Stimulated activated CD8-positive, alpha-beta memory T cell treated with anti-CD3 and anti-CD28 coated beads, Interleukin-4, amount 100 ng/mL, for 24 hours (primary cell): ENCODE measurements at regions not wholly inside any gene's neighbourhood (a gene's known extent, or its start where the extent isn't known, plus 50 kb on each side); places are given as distances from the start of the nearest gene placed in this dataset.

Experiments used
- DNase-seq: peaks from one replicate; pipeline ENCODE4 v3.0.0-alpha.2; 2020; ENCODE audit warnings: low read depth

DNA sequence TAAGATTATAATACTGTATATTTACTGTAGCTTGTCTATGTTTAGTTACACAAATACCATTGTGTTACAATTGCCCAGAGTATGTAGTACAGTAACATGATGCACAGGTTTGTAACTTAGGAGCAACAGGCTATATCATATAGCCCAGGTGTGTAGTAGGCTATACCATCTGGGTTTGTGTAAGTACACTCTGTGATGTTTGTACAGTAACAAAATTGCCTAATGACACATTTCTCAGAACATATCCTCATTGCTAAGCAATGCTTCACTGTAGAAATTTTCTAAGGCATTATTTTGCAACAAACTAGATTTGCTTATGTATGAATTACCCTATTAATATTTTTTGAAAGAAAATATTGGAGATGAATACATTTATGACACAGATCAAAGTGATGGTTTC, 1390.9 kb downstream of the C4orf33 start:
- DNase-seq = no peak

GRCh38 chr4:130510661-130511060, 1414.7 kb downstream of the C4orf33 start:
- DNase-seq = no peak

- no peak for DNase-seq
Measured at GRCh38 chr4:130511776-130512175, 1415.8 kb downstream of the C4orf33 start.

DNA sequence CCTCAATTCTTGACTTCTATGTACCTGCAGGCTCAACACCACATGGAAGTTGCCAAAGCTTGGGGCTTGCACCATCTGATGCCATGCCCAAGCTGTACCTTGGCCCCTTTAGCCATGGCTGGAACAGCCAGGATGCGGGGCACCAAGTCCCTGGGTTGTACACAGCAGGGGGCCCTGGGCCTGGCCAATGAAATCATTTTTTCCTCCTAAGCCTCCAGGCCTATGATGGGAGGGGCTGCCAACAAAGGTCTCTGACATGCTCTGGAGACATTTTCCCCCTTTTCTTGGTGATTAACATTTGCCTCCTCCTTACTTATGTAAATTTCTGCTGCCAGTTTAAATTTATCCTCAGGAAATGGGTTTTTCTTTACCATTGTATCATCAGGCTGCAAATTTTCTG, 1428.1 kb downstream of the C4orf33 start:
- DNase-seq = no peak

- DNase-seq = no peak
Measured at GRCh38 chr4:130530505-130530904, 1434.6 kb downstream of the C4orf33 start.

DNA sequence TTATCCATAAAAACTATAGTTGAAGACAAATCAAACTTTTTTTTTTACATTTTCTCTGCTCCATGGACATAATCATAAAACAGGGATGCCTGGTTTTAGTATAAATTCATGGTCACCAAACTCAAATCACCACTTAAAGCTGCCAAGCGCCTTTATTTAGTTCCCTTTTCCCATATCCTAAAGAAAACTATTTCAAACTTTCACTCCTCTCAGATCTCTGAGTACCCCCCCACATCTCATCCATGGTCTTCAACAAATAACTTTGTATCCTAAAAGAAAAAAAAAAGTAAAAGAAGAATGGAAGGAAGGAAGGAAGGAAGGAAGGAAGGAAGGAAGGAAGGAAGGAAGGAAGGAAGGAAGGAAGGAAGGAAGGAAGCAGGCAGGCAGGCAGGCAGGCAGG, 1438.7 kb downstream of the C4orf33 start:
- no peak for DNase-seq

DNA sequence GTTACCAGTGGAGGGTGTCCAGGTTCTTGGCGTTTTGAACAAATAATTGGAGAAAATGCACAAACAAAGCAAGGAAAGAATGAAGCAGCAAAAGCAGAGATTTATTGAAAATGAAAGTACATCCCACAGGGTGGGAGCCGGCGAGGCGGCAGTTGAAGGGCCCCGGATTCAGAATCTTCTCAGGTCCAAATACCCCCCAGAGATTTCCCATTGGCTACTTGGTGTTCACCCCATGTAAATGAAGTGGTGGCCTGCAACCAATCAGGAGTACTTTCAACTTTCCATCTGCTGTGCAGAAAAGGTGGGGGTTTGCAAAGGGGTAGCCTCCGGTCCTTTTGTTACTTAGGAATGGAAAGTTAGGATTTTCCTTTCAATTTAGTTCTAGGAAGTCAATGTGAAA, 1447.0 kb downstream of the C4orf33 start:
- no peak for DNase-seq

DNA sequence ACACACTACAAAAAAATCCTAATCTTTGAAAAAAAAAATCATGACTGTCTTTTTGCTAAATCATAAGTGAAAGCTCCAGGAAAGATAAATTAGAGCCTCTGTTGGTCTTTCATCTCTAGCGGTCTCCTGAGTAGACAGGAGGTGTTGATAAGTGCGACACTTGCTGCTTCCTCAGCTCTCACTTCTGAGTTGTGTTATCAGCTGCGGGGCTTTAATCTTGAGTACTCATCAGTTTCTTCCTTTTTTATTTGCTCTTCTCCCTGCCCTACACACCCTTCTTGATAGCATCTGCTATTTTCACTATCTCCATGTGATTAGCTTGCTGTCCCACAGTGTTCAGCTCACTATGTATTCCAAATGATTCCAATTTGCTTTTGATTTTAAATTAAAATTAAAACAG, 1449.2 kb downstream of the C4orf33 start:
- no peak for DNase-seq

GRCh38 chr4:130545596-130545995, 1449.6 kb downstream of the C4orf33 start:
- no peak for DNase-seq

GRCh38 chr4:130559268-130559667, 1463.3 kb downstream of the C4orf33 start:
- no peak for DNase-seq

DNA sequence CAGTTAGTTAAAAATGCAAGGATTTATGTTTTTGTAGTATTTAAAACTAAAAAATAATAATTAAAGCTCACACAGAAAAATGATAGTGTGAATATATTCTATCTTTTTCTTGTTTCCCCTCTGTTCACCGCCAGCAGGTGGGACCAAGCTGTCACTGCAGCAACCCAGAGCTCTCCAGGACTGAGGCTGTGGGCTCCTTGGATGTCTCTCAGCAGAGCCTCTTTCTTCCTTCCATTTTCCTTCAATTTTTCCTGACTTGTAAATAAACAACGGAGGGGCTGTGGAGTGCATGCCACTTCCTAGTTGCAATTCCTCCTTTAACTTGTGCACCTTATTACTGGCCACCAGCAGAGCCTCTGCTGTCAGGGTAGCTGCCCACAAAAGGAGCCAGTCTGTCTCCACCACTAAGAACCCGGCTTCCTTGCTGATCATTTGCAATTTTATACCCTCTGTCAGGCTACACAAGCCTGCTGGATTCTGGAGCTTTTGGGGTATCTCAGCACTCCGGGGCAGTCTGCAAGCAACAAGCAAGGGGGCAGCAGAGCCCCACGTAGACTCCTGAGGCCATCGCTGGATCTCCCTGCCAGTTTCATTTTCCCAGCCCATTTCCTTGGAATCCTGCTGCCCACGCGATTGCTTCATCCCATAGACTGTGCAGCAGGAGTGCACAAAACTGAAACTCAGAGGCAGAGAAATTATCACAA, 1467.4 kb downstream of the C4orf33 start:
- no peak for DNase-seq

GRCh38 chr4:130563889-130564418, 1468.0 kb downstream of the C4orf33 start:
- DNase-seq = no peak

DNA sequence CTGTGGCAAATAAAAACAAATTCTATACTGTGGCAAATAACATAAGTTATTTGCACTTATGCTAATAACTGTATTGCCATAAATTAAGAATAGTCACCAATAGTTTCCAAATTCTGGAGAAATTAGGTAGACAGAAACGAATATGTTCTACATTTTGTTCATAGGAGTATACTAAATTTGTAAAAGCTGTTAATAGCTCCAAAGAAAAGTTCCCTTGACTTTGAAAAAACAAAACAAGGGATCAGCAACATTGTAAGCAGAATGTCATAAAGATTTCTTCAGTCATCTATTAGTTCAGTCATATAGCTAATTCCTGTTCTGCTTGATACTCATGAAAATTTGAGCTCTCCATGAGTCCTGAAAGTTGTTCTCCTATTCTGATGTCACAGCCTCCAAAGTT, 1472.8 kb downstream of the C4orf33 start:
- no peak for DNase-seq

- DNase-seq = no peak
Measured at GRCh38 chr4:130573742-130574141, 1477.8 kb downstream of the C4orf33 start.

DNA sequence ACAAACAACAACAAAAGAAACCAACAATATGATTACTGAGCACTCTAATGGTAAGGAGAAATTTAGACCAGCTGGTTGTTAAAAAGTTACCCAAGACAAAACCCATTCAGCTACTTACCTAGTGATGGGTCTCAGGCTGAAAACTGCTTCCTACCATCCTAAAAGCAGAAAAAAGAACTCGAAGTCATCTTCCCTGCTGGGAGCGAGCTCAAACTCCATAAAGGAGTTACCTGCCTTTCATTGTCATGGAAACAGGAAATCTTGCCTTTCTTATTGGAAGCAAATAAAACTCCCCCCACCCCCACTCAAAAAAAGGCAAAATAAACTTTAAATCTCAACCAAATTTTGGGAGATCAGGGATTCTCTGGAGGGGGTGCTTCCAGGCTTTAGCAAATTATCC, 1478.3 kb downstream of the C4orf33 start:
- no peak for DNase-seq

- DNase-seq = no peak
Measured at GRCh38 chr4:130576218-130576617, 1480.3 kb downstream of the C4orf33 start.

DNA sequence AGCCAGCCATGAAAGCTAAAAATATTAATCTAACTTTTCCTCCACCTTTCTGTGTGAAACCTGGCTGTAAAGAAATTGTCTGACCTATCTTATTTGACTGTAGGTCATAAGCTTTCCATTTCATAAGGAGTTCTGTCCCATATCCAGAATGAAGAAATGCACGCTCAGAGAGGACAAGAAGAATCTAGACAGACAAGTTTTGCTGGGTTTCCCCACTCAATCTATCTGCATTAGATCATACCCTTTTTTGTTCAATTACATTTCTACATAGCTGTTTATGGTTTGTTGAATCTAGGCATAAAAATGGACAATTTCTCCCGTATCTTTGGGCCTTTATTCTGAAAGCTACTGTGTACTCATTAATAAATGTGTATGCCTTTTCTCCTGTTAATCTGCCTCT, 1495.1 kb downstream of the C4orf33 start:
- no peak for DNase-seq

DNA sequence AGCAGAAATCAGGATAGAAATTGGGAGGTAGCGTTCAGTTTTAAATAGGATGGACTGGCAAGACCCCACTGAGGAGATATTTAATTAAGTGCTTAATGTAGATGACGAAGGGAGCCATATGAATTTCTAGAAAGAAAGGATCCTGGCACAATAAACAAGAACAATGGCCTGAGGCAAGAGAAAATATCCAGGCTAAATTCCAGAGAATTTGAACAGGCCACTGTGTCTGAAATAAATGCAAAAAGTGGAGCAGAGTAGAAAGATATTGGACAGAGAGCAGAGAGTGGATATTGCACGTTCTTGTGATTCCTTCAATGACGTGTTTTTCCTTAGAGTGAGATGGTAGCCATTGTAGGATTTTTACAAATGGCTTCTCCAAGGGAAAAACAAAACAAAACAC, 1504.8 kb downstream of the C4orf33 start:
- DNase-seq = no peak

DNA sequence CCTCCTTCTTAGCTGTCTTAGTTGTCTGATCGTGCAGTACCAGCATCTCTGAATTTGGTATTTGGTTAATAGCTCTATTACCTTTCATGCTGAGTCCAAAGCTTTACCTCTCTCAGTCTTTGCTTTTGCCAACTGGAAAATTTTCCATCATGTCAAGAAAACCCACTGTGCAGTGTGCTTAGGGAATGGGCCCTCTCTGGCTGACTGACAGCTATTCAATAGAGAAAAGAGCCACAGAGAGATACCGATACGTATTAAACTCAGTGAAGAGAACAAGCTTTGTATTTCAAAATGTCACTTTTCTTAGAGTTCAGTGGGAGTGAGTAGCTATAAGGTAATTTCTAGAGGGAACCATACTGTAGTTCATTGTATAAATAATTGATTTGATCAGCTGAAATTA, 1507.1 kb downstream of the C4orf33 start:
- DNase-seq = no peak

DNA sequence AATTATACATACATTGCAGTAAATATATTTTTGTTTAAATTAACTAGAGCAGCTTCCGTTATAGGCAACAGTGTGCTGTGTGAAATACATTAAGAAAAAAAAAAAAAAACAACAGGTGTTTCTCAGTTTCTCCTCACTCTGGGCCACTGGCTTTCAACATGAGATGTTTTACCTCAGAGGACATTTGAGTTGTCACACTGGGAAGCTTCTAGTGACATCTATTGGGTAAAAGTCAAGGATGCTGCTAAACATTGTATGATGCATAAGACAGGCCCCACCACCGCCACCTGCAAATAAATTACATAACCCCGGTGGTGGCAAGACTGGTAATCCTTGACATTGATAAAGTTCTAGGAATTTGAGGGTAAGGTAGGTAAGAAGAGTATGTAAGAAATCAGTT, 1512.2 kb downstream of the C4orf33 start:
- no peak for DNase-seq

- no peak for DNase-seq
Measured at GRCh38 chr4:130628531-130628930, 1532.6 kb downstream of the C4orf33 start.

- DNase-seq = no peak
Measured at GRCh38 chr4:130632731-130633604, 1537.0 kb downstream of the C4orf33 start.

GRCh38 chr4:130636486-130636885, 1540.5 kb downstream of the C4orf33 start:
- no peak for DNase-seq
